Hematopoietic multipotent progenitor cell (in vitro differentiated cells): ENCODE measurements at regions not wholly inside any gene's neighbourhood (a gene's known extent, or its start where the extent isn't known, plus 50 kb on each side); places are given as distances from the start of the nearest gene placed in this dataset.

Experiments
- DNase-seq, 3 donors: peaks; one replicate each; pipeline ENCODE4 v3.0.0-alpha.2; 2011 to 2015; ENCODE audit warnings: low read depth in 2 of 3, low spot score in 2 of 3

- DNase-seq, result no peak
These were observed 131.0 kb upstream of the OSMR start for GRCh38 chr5:38714703-38715355.

DNA sequence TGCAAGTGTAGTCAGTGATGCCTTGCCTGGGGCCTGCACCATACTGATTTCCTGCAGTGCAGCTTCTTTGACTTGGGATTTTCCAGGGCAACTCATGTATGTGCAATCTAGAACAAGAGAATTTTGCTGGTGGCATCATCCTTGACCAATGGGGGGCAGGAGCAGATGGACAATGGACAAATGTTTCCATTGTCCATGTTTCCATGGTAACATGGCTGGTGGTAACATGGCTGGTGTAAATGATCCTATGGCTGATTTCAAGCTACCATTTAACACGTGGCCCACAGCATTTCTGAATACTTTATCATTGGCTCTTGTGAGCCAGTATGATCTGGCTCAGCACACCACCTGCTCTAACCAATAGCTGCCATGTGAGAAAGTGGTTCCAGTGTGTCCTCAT lies 130.1 kb upstream of the OSMR start:
- no peak for DNase-seq

DNA sequence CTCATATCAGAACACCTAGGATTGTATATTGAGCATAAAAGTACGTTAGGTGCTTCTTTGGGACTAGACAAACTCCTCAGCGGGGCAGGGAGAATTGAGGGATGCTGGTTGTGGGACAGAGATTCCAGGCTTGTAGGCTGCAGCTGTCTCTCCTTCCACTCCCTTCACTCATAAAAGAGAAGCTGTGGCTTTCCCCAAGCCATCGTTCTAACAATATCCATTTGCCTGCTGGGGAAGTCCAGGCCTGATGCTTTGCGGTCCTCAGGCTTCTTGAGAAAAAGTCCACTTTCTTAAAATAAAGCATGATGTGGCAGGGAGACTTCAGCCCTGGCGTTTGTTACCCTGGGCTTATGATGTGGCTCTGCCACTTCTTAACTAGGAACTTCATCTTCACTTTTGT lies 129.3 kb upstream of the OSMR start:
- DNase-seq, result no peak

DNA sequence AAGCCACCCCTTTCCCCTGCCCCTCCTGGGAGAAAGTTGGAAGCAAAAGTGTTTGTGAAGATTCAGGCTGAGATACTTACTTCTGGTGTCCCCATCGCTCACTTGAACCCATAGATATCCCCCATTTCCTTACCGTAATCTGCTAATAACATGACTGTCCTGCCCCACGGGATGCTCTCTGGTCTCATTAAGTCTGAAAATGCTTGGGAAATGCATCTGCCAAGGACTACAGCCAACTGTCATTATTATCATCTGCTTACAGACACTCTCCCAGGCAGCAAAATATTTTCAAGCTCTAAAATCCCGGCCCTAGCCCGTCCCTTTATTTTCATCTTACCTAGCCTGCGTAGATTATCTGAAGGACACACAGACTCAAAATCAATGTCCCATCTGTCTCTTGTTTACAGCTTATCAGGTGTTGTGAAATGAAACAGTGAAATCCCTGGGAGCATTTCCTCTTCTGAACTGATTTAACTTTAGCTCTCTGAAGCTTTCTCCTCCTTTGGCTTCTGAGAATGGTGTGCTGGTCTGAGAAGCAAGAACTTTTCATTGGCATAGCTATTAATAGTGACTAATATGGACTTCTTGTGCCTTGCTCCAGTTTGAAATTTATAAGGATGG lies 126.9 kb upstream of the OSMR start:
- no peak for DNase-seq

DNA sequence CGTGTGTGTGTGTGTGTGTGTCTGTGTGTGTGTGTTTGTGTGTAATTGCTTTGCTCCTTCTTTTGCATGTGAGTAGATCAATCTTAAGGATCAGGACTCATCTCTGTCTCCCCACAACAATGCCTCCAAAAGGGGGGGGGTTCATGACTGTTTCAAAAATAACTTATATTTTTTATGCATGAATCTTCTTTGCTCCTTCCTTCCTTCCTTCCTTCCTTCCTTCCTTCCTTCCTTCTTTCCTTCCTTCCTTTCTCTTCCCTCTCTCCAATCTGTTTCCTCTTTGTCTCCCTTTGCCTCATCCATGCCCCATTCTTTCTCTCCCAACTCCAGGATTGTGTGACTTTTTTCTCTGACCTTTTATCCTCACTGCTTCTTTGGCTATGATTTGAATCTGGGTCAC lies 126.4 kb upstream of the OSMR start:
- DNase-seq, result no peak

DNA sequence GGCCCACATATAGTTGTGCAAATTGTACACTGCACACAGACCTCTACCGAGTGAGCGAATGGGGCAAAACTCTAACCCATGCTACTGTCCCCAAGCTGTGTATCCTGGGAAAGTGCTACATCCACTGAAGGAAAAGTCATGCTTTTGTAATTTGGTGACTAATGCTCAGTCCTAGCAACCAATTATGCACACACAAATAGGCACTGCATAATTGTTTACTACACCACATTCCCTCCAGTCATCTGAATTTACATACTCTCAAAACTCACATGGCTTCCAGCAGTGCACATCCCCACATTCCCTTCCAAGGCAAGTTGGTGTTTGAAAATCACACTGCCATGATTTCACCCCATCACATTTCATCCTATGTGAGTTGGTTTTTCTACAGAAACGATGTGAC lies 125.9 kb upstream of the OSMR start:
- no peak for DNase-seq

DNA sequence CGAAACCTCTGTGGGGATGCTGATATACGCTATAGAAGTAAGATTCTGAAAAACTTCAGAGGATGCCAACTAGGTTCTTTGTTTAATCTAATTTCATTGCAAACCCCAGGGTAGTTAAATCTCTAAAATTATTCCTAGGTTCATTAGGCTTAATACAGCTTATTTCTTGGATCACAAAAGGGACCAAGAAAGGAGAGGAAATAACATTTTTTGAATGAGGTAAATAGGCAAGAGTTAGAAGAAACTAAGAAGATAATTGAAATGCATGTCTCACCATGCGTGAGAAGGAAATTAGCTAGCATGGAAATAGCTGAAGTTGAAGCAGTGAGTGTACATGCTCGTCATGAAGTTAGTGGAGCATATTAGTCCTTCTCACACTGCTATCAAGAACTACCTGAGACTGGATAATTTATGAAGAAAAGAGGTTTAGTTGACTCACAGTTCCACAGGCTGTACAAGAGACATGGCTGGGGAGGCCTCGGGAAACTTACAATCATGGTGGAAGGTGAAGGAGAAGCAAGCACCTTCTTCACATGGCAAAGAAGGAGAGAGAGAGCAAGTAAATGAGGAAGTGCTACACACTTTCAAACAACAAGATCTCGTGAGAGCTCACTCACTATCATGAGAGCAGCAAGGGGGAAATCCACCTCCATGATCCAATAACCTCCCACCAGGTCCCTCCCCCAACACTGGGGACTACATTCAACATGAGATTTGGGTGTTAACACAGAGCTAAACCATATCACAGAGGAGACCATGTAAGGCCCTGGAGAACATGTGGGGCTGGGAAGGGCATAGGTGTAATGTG lies 125.1 kb upstream of the OSMR start:
- DNase-seq, result no peak

GRCh38 chr5:38722918-38723317 lies 122.9 kb upstream of the OSMR start:
- no peak for DNase-seq

DNA sequence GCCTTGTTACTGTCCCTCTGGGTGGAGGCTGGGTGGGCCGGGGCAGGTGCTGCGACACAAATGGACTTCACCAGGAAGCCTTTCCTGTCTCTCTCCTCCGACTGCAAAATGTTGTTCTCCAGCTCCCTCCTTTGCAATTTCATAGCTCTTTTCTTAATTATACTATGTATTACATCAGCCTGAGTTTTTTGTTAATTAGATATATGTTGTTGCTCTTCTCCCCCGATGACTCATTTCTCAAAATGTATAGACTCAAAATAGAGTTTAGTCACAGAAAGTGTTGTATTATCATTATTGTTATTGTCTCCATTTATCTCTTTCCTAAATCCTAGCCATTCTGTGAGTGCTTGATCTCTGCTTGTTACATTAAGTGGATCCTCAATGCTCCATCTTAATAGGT lies 122.4 kb upstream of the OSMR start:
- DNase-seq, result no peak

GRCh38 chr5:38724301-38725030 lies 121.3 kb upstream of the OSMR start:
- no peak for DNase-seq

GRCh38 chr5:38725371-38725865 lies 120.4 kb upstream of the OSMR start:
- DNase-seq, result no peak

DNA sequence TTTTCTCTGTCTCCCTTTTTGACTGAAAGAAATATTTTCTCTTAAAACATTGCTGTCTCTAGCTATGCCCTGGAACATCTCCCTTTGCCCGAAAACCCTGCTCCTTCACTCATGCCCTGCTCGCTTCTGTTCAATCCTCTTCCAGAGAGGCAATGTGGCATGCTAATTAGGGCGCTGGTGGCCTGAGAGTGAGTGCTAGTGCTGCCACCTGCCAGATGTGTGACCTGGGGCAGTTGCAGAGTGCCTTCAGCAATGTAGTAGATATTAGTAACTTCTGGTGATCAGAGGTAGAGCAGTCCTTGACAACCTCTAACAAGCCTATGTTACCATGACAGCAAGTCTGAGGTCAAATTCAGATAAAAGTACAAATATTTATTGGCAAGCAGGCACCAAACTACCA lies 119.5 kb upstream of the OSMR start:
- DNase-seq, result no peak

- DNase-seq, result no peak
These were observed 117.8 kb upstream of the OSMR start for GRCh38 chr5:38728029-38728428.

GRCh38 chr5:38731461-38731860 lies 114.4 kb upstream of the OSMR start:
- no peak for DNase-seq

DNA sequence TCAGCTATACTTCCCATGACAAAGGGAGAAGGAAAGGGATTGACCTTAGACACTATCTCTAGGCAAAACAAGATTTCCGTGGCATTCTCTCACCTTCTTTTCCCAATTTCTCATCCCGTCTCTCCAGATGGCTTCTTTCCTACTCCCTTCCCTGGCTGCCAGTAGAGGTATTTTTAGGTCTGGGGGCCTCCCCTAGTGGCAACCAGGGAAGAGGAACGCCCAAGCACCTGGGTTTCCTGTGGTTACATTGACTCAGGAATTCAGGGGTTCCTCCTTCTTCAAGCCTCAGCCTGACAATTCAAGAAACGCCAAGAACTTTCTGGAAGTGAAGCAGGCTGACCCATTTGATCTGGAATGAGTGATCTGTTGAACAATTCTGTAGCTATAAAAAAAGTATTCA lies 111.5 kb upstream of the OSMR start:
- DNase-seq, result no peak

GRCh38 chr5:38736089-38736488 lies 109.7 kb upstream of the OSMR start:
- DNase-seq, result no peak

DNA sequence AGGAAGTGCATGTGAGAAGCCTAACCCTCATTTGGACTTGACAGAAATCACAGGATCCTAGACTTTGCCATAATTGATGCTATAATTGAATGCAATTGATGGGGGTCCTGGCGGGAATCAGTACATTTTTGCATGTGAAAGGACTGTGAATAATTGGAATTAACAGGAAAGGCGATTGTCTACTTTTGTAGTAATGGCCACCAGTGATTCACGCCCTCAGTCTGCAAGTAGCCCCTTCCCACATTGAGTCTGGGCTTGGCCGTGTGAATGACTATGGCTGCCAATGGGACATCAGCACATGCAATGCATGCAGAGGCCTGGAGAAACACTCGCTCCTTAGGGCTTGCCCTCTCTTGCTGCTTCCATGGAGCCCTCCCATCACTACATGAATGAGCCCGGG lies 107.8 kb upstream of the OSMR start:
- DNase-seq, result no peak

- no peak for DNase-seq
These were observed 106.7 kb upstream of the OSMR start for GRCh38 chr5:38739011-38739704.

GRCh38 chr5:38739705-38740045 lies 106.1 kb upstream of the OSMR start:
- no peak for DNase-seq

DNA sequence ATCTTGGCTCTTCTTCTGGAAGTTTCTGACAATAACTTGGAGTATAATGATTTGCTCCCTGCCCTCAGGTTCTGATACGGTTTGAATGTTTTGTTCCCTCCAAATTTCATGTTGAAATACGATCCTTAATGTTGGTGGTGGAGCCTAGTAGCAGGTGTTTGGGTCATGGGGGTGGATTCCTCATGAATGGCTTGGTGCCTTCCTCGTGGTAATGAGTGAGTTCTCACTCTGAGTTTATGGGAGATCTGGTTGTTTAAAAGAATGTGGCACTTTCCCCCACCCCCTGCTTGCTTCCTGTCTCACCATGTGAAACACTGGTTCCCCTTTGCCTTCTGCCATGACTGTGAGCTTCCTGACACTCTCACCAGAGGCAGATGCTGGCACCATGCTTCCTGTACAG lies 103.0 kb upstream of the OSMR start:
- DNase-seq, result peak in 1 of 3 donors; percentile 1

GRCh38 chr5:38743562-38743961 lies 102.2 kb upstream of the OSMR start:
- no peak for DNase-seq
